Mucosa of descending colon (tissue), 3 donors: ENCODE measurements at regions not wholly inside any gene's neighbourhood (a gene's known extent, or its start where the extent isn't known, plus 50 kb on each side); places are given as distances from the start of the nearest gene placed in this dataset.

ENCODE experiments used
- ATAC-seq: fragments of 200-7000 bp; cut with Tn5 transposase; one replicate; pipeline ENCODE4 v1.9.1; 2020; ENCODE audit warnings: mild to moderate bottlenecking, moderate library complexity
- DNase-seq, 3 donors: peaks; one replicate each; pipeline ENCODE4 v3.0.0-alpha.2; 2020
- H3K36me3 ChIP-seq: fragments of 200-600 bp; one replicate; pipeline ENCODE4 v1.8.0; 2021; ENCODE audit warnings: low read depth, mild to moderate bottlenecking
- H3K4me1 ChIP-seq: fragments of 200-600 bp; one replicate; pipeline ENCODE4 v1.8.0; 2021; ENCODE audit warnings: low read depth, mild to moderate bottlenecking
- H3K4me3 ChIP-seq: fragments of 200-600 bp; one replicate; pipeline ENCODE4 v1.8.0; 2021; ENCODE audit warnings: mild to moderate bottlenecking
- H3K9me3 ChIP-seq: fragments of 200-600 bp; one replicate; pipeline ENCODE4 v1.8.0; 2021; ENCODE audit warnings: mild to moderate bottlenecking
- CTCF ChIP-seq: fragments of 200-600 bp; IDR thresholded peaks from one replicate; pipeline ENCODE4 v1.8.0; 2022; ENCODE audit warnings: antibody characterized with exemption, mild to moderate bottlenecking
- intact Hi-C, 2 donors: fragments of 100-400 bp; cut with DNase I in 1 of 2; cut with micrococcal nuclease in 1 of 2; formaldehyde crosslinking; loops; one replicate each; pipeline versions ENCODE4 v1.11.0 to v1.11.1; 2022; cut with DNase I, micrococcal nuclease
- donor health status: DM: no; HTN: no; CAD: no; lungs with moderate emphysema.
- donor health status: DM: no; HTN: no; CAD: no.
- donor health status: DM: no; HTN: yes; CAD: no.

DNA sequence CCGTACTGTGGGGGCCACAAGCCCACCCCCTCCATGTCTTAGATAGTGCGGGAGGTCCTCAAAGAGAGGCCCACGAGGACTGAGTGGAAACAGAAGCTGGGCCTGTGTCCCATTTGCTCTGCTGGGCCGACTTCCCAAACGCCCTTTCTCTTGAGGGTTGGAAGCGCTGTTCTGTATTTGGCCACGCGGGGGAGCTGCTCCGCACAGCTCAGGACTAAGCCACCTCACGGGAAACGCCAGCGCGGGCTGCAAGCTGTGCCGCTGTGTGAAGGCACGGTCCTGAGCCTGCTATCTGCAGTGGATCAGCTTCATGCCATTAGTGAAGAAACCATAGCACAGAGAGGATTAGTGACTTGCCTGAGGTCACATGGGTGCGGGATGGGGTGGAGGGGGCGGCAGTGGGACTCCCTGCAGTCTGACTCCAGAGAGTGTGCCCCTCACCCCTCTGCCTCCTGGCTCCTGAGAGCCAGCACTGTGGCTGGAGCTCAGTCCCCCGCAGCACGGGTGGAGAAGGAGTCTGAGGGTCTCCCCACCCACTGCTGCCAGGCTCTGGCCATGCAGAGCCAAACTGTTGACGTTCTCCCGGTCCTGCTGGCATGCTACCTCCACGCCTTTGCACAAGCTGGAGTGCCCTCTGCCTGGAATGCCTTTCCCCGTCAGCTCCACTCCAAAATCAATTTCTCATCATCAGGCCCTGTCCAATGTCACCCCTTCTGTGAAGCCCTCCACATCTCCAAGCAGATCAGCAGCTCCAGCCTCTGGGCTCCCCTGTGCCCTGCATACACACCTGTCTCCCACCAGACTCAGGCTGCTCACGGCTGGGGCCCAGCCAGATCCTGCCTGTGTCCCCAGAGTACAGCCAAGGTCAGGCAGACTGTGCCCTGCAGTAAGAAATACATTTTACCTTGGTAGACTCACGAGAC is 51.5 kb upstream of the LRRC32 start:
- intact Hi-C loops: no loop called here
- Histone ChIP-seq H3K4me1 (peaks cover 6% of the 10 kb centered on the region), H3K9me3 (no peaks in the 10 kb centered on the region), H3K4me3 (no peak overlapping the region), H3K36me3 (no peaks in the 10 kb centered on the region)
- DNase-seq (peak; percentile 79 to 93 (median 89)), ATAC-seq (peak; percentile 94)
- TF ChIP-seq CTCF: peak; percentile 91

DNA sequence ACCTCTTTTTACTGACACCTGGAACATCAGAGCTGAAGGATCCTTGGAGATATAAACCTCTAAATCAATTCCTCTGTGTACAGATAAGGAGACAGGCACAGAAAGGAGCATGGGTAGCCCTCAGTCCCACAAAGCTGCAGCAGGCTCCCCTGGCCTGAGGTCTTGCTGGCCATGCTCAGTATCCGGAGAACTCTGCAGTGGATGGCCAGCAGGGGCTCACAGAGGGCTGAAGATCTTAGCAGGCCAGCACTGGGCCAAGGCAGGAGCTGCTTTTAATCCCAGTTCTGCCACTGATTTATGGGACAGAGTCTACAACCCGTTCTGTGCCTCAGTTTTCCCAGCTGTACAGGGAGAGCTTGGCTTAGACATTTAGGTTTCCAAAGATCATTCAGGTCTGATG is 52.6 kb upstream of the LRRC32 start:
- Histone ChIP-seq H3K4me1 (peaks cover 6% of the 10 kb centered on the region), H3K4me3 (no peak overlapping the region), H3K36me3 (no peaks in the 10 kb centered on the region), H3K9me3 (no peaks in the 10 kb centered on the region)
- TF ChIP-seq CTCF: no peak
- no peak for ATAC-seq
- intact Hi-C loops: no loop called here
- no peak for DNase-seq

GRCh38 chr11:76723548-76723947 is 53.0 kb upstream of the LRRC32 start:
- Histone ChIP-seq H3K4me3 (no peak overlapping the region), H3K36me3 (no peaks in the 10 kb centered on the region), H3K4me1 (peaks cover 6% of the 10 kb centered on the region), H3K9me3 (no peaks in the 10 kb centered on the region)
- intact Hi-C loops: no loop called here
- DNase-seq: no peak
- ATAC-seq: no peak
- no peak for TF ChIP-seq CTCF

DNA sequence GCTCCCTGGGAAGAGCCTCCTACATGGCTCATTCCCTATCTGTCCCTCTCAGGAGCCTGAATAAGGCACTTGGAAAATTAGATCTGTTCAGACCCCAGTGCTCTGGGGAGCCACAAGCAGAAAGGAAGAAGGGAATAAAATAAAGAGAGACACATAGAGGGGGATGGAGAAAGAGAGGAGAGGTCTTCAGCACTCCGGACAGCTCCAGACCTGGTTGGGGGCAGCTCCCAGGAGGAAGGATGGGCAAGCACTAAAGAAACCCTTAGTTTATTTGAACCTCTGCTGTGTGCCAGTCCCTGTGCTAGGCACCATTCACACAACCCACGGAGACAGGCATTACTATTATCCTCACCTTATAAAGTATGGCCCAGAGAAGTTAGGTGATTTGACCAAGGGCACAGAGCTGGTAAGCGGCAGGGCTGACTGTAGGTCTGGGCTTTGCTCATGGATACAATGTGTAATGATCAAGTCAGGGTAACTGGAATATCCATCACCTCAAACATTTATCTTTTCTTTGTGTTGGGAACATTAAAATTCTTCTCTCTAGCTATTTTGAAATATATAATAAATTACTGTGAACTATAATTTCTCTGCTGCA is 53.7 kb upstream of the LRRC32 start:
- Histone ChIP-seq H3K9me3 (no peaks in the 10 kb centered on the region), H3K36me3 (no peaks in the 10 kb centered on the region), H3K4me1 (peaks cover 6% of the 10 kb centered on the region), H3K4me3 (no peak overlapping the region)
- DNase-seq (no peak), ATAC-seq (no peak)
- intact Hi-C loops: no loop called here
- TF ChIP-seq CTCF: no peak

GRCh38 chr11:76728227-76728626 is 54.9 kb upstream of the TSKU start:
- DNase-seq (no peak), ATAC-seq (no peak)
- no peak for TF ChIP-seq CTCF
- Histone ChIP-seq H3K9me3 (no peaks in the 10 kb centered on the region), H3K4me3 (no peak overlapping the region), H3K4me1 (no peaks in the 10 kb centered on the region), H3K36me3 (no peaks in the 10 kb centered on the region)
- intact Hi-C loops: no loop called here
